IPS DF 6.9 (cell line): ENCODE measurements at regions not wholly inside any gene's neighbourhood (a gene's known extent, or its start where the extent isn't known, plus 50 kb on each side); places are given as distances from the start of the nearest gene placed in this dataset.
"Not testable (repeated sequence)": the region's sequence is repeated elsewhere in the genome, so short reads cannot be mapped to it uniquely, and the experiment has no call there.

ENCODE experiments used
- DNase-seq: peaks from one replicate; pipeline ENCODE4 v3.0.0-alpha.2; 2013; ENCODE audit warnings: low read depth, low spot score
- H3K27ac ChIP-seq: one replicate; pipeline ENCODE4 v1.5.1; 2013; ENCODE audit warnings: low read length, control low read depth
- H3K27me3 ChIP-seq: 2 replicates; pipeline ENCODE4 v1.6.1; 2013; ENCODE audit warnings: mild to moderate bottlenecking, low read length; ENCODE audit not compliant: control insufficient read depth, insufficient read depth
- H3K36me3 ChIP-seq: 2 replicates; pipeline ENCODE4 v1.6.1; 2013; ENCODE audit warnings: low read length; ENCODE audit not compliant: control insufficient read depth, insufficient read depth
- H3K4me1 ChIP-seq: 2 replicates; pipeline ENCODE4 v1.6.1; 2013; ENCODE audit warnings: low read length; ENCODE audit not compliant: control insufficient read depth, insufficient read depth
- H3K4me3 ChIP-seq: 2 replicates; pipeline ENCODE4 v1.5.1; 2013; ENCODE audit warnings: mild to moderate bottlenecking, low read length
- H3K9me3 ChIP-seq: 2 replicates; pipeline ENCODE4 v1.6.1; 2013; ENCODE audit warnings: low read length, inconsistent platforms; ENCODE audit not compliant: control insufficient read depth, insufficient read depth
- WGBS: extraction: QIAGEN DNeasy Blood & Tissue Kit; methylation state at CpG from one replicate; pipeline ENCODE4 v1.1.7; 2013; ENCODE audit warnings: mixed read lengths, missing lambda C conversion rate; ENCODE audit not compliant: insufficient read length, insufficient coverage; 5-methylcytosine and 5-hydroxymethylcytosine counted together

GRCh38 chr14:26319139-26319864 is 278.5 kb downstream of the NOVA1 start:
- no peak for DNase-seq
- H3K4me3 ChIP-seq = no peak overlapping the region
- WGBS = 100% methylated on average over 2 of the region's 5 CpGs

GRCh38 chr14:26304056-26304455 is 293.8 kb downstream of the NOVA1 start:
- DNase-seq = no peak
- H3K4me1 ChIP-seq = no peaks in the 10 kb centered on the region
- no peaks in the 10 kb centered on the region for H3K36me3 ChIP-seq
- no peaks in the 10 kb centered on the region for H3K9me3 ChIP-seq
- H3K27ac ChIP-seq = no peak overlapping the region
- no peaks in the 10 kb centered on the region for H3K27me3 ChIP-seq
- no peak overlapping the region for H3K4me3 ChIP-seq

More at GRCh38 chr14:26319139-26319864, 278.5 kb downstream of the NOVA1 start:
- H3K4me1 ChIP-seq = no peaks in the 10 kb centered on the region
- no peaks in the 10 kb centered on the region for H3K9me3 ChIP-seq
- no peaks in the 10 kb centered on the region for H3K36me3 ChIP-seq
- no peaks in the 10 kb centered on the region for H3K27me3 ChIP-seq
- H3K27ac ChIP-seq = no peak overlapping the region

- no peak overlapping the region for H3K27ac ChIP-seq
- no peaks in the 10 kb centered on the region for H3K4me1 ChIP-seq
- DNase-seq = no peak
- H3K36me3 ChIP-seq = no peaks in the 10 kb centered on the region
- no peaks in the 10 kb centered on the region for H3K27me3 ChIP-seq
- no peak overlapping the region for H3K4me3 ChIP-seq
- no CpG with 5 or more reads among the region's 3 CpGs for WGBS
- H3K9me3 ChIP-seq = no peaks in the 10 kb centered on the region
Measured at GRCh38 chr14:26293909-26294308, 303.9 kb downstream of the NOVA1 start.

- no CpG with 5 or more reads among the region's 4 CpGs for WGBS
- Histone ChIP-seq H3K36me3 (no peaks in the 10 kb centered on the region), H3K4me1 (no peaks in the 10 kb centered on the region), H3K27me3 (no peaks in the 10 kb centered on the region), H3K9me3 (no peaks in the 10 kb centered on the region), H3K4me3 (no peak overlapping the region), H3K27ac (no peak overlapping the region)
- no peak for DNase-seq
Measured at GRCh38 chr14:26289891-26290486, 307.8 kb downstream of the NOVA1 start.

- H3K4me1 ChIP-seq = no peaks in the 10 kb centered on the region
Measured at GRCh38 chr14:26286913-26287205, 311.0 kb downstream of the NOVA1 start.

GRCh38 chr14:26286081-26286912 is 311.5 kb downstream of the NOVA1 start:
- no peak for DNase-seq
- Histone ChIP-seq H3K27me3 (no peaks in the 10 kb centered on the region), H3K36me3 (no peaks in the 10 kb centered on the region), H3K9me3 (no peaks in the 10 kb centered on the region), H3K4me3 (no peak overlapping the region), H3K27ac (no peak overlapping the region), H3K4me1 (no peaks in the 10 kb centered on the region)
- WGBS = no CpG with 5 or more reads among the region's 9 CpGs

More at GRCh38 chr14:26286913-26287205, 311.0 kb downstream of the NOVA1 start:
- no CpG with 5 or more reads among the region's 1 CpG for WGBS
- H3K9me3 ChIP-seq = no peaks in the 10 kb centered on the region
- no peaks in the 10 kb centered on the region for H3K27me3 ChIP-seq
- no peak overlapping the region for H3K27ac ChIP-seq
- DNase-seq = no peak
- no peaks in the 10 kb centered on the region for H3K36me3 ChIP-seq
- H3K4me3 ChIP-seq = no peak overlapping the region

GRCh38 chr14:26282578-26282977 is 315.3 kb downstream of the NOVA1 start:
- H3K36me3 ChIP-seq = no peaks in the 10 kb centered on the region

GRCh38 chr14:26282011-26282410 is 315.8 kb downstream of the NOVA1 start:
- H3K27ac ChIP-seq, H3K27me3 ChIP-seq, H3K9me3 ChIP-seq, DNase-seq, H3K4me1 ChIP-seq, H3K36me3 ChIP-seq, H3K4me3 ChIP-seq: not testable (repeated sequence)
- no CpG with 5 or more reads among the region's 5 CpGs for whole genome bisulfite sequencing

More at GRCh38 chr14:26282578-26282977, 315.3 kb downstream of the NOVA1 start:
- no peak overlapping the region for H3K4me3 ChIP-seq
- H3K4me1 ChIP-seq = no peaks in the 10 kb centered on the region
- no peak for DNase-seq
- no peaks in the 10 kb centered on the region for H3K27me3 ChIP-seq
- no peaks in the 10 kb centered on the region for H3K9me3 ChIP-seq
- H3K27ac ChIP-seq = no peak overlapping the region
- no CpG with 5 or more reads among the region's 2 CpGs for WGBS

- no peaks in the 10 kb centered on the region for H3K9me3 ChIP-seq
- no CpG with 5 or more reads among the region's 5 CpGs for WGBS
- no peak for DNase-seq
- no peak overlapping the region for H3K27ac ChIP-seq
- H3K4me3 ChIP-seq = no peak overlapping the region
- H3K4me1 ChIP-seq = no peaks in the 10 kb centered on the region
- no peaks in the 10 kb centered on the region for H3K36me3 ChIP-seq
- H3K27me3 ChIP-seq = no peaks in the 10 kb centered on the region
Measured at GRCh38 chr14:26281280-26281998, 316.4 kb downstream of the NOVA1 start.

GRCh38 chr14:26276757-26277156 is 321.1 kb downstream of the NOVA1 start:
- H3K27me3 ChIP-seq = no peaks in the 10 kb centered on the region
- no peak overlapping the region for H3K27ac ChIP-seq
- no peaks in the 10 kb centered on the region for H3K4me1 ChIP-seq
- H3K36me3 ChIP-seq = no peaks in the 10 kb centered on the region
- no CpG with 5 or more reads among the region's 2 CpGs for WGBS
- no peaks in the 10 kb centered on the region for H3K9me3 ChIP-seq
- no peak overlapping the region for H3K4me3 ChIP-seq
- DNase-seq = peak; percentile 35
